Suppressor macrophage treated with lipopolysaccharide for 4 hours (primary cell): ENCODE measurements at regions not wholly inside any gene's neighbourhood (a gene's known extent, or its start where the extent isn't known, plus 50 kb on each side); places are given as distances from the start of the nearest gene placed in this dataset.
A peak's percentile ranks its signal among the peaks of the same experiment; 100 is the strongest.

Source experiments
- DNase-seq: peaks from one replicate; pipeline ENCODE4 v3.0.0-alpha.2; 2020

DNA sequence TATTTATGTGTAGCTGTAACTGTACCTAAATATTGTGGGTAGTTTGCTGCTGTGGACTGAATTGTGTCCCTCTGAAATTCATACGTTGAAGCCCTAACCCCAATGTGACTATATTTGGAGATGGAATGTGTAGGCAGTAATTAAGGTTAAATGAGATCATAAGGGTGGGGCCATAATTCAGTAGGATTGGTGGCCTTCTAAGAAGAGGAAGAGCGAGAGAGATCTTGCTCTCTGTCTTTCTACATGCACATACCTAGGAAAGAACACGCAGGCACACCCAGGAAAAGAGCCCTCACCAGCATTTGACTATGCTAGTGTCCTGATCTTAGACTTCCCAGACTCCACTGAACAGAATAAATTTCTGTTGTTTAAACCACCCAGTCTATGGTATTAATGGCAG lies 67.6 kb upstream of the CFAP20DC start:
- no peak for DNase-seq

- no peak for DNase-seq
These were observed 66.4 kb upstream of the CFAP20DC start for GRCh38 chr3:59116233-59116537.

- no peak for DNase-seq
These were observed 65.8 kb upstream of the CFAP20DC start for GRCh38 chr3:59115364-59116232.

- peak; percentile 23 for DNase-seq
These were observed 58.3 kb upstream of the CFAP20DC start for GRCh38 chr3:59107856-59108815.

DNA sequence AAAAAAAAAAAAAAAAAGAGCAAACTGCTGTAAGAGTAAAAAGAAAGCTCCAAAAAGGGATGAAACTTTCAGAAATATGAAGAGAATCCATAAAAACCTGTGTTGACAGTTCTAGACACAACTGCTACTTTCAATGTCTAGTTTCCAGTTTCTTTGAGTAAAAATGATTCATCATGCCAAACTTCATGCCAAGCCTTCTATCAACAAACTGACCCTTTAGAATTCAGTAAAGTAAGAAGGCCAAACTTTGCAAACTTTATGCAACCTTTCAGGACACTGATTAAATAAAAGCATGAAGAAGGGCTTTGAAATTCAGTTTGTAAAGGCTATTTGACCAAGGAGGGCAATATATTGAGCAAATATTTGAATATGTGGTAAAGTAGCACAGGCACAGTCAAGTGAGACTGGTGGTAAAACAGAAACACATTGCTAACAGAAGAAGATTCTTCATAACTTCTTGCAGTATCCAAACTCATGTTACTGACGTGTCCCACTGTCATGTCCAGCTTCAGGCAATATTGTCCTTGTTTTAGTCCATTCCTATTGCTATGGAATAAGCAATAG lies 56.3 kb upstream of the CFAP20DC start:
- DNase-seq: no peak

- DNase-seq: no peak
These were observed 53.7 kb upstream of the CFAP20DC start for GRCh38 chr3:59103552-59103951.

DNA sequence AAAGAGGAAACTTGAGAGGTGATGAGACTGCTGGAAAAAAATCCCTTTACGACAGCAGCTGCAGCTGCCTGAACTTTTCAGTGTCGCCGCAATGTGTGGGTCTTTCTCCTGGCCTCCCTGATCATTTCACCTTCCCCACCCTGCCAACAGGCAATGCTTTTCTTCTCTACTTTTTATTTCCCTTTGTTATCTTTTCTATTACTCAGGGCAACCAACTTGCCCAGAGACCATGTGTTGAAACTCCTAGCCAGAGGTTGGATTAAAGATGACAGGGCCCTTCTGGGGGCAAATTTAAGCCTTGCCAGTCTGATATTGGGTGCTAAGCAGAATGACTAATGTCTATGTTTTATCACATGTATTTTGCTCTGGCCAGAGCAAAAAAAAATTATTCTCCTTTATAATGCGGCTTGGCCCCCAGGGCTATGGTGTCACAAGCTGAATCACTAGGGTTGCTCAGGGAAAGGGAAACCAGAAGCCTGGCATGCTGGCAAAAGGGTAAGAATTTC lies 51.5 kb upstream of the CFAP20DC start:
- no peak for DNase-seq
